Inferior parietal cortex (tissue), 1 donor: ENCODE measurements at regions not wholly inside any gene's neighbourhood (a gene's known extent, or its start where the extent isn't known, plus 50 kb on each side); places are given as distances from the start of the nearest gene placed in this dataset.
A peak's percentile ranks its signal among the peaks of the same experiment; 100 is the strongest.
"Not testable (repeated sequence)": the region's sequence is repeated elsewhere in the genome, so short reads cannot be mapped to it uniquely, and the experiment has no call there.

Experiments
- DNase-seq: peaks from one replicate; pipeline ENCODE4 v3.0.0-alpha.2; 2016; ENCODE audit errors: extremely low spot score

DNA sequence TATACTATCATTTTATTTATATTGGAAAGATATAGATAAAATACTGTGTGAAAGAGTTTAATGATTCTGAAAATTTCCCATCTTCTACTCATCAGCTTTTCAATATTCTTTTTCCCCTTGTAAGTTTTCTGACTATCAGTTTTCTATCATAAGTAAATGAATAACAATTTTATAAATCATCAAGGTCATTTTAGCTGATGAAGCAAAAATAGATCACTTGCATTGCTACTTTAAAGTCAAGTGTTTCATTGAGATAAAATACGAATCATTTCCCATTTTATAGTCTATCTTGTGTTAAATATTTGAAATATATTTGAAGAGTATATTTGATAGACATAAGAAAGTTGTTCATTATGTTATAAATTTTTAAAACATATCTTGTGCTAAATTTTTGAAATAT lies 811.0 kb upstream of the GALNTL6 start:
- no peak for DNase-seq

DNA sequence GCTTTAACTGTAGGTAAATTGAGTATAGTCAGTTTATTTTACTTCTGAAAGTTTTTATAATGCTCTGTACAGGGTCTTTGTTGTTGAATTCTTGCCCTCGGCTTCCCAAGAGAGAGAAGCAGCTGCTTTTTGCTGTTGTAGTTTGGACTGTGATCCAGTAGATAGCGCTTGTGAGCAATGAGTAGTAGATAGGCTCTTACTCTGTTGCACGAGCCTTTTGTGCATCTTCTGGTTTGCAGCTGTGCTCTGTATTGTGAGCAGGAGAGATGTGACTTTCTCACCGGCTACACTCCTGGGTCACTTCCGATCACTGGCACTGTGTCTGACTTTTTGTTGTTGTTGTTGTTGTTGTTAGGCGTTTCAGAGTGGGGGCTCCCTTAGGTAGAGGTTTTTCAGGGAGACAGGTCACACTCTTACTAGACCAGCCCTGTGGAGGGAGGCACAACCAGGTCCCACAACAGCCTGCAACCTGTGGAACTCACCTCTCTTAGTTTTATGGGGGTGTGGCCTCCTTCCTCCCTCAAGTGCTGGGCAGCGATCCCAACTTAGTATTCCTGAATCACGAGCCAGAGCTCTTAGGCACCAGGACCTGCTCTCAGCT lies 822.1 kb upstream of the GALNTL6 start:
- DNase-seq = no peak

DNA sequence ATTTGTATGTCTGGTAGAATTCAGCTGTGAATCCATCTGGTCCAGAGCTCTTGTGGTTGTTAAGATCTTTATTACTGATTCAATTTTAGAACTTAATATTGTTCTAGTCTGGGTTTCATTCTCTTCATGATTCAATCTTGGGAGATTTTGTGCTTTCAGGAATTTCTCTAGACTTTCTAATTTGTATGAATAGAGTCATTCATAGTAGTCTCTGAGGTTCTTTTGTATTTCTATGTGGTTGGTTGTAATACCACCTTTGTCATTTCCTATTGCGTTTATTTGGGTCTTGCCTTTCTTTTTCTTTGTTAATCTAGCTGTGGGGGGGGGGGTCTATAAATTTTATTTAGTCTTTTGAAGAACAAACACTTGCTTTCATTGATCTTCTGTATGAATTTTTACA lies 824.8 kb upstream of the GALNTL6 start:
- no peak for DNase-seq

DNA sequence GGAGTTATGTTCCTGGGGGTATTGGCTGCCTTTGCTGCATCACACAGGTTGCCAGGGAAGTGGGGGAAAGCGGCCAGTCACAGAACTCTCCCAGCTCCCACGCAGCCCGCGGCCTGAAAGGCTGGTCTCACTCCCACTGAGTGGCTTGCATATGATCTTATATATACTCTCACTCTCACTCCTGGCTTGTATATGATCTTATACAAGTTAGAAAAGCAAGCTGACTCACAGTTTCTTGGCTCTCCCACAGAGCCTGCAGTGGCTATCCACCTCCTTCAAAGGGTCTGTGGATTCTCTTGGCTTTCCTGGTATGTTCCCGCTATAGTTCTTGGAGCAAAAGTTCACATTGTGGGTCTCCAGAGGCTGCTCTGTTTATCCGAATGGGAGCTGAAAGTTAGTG lies 833.5 kb upstream of the GALNTL6 start:
- DNase-seq = peak; percentile 7

GRCh38 chr4:170978990-170979389 lies 834.2 kb upstream of the GALNTL6 start:
- no peak for DNase-seq

DNA sequence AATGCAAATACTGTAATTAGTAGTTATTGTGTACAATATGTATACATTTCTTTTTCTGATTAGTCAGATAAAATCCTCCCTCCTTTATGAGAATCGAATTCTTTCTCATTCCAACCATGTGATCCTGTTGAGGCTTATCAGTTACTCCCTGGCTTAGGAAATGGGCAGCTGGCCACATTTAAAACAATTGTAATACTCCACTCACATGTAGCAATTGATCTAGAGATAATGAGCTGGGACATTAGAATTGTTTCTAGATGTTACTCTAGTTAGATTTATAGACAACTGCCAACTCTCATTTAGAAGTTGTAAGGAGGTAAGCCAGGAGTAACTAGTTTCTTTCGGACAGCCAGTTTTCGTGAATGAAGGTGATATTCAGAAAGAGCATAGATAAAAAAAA lies 859.3 kb upstream of the AADAT start:
- DNase-seq = no peak

GRCh38 chr4:170940043-170940724 lies 850.4 kb upstream of the AADAT start:
- no peak for DNase-seq

GRCh38 chr4:170938588-170938987 lies 848.8 kb upstream of the AADAT start:
- DNase-seq = no peak

DNA sequence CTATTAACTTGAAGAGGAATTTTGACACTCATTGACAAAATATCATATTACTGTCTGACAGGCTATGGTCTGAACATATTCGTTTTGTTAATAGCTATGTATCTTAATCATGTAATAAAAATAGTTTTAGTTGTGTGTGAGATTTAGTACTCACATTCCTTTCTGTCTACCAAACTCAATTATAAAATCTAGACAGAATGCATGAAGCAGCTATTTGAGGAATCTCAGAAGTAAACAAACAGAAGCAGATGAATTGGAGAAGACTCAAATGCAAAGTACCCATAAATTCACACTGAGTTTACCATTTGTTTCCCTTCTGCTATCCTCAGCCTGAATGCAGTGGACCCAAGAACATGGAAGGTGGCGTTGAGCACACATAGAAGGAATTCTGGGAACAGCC lies 841.6 kb upstream of the AADAT start:
- DNase-seq = no peak

DNA sequence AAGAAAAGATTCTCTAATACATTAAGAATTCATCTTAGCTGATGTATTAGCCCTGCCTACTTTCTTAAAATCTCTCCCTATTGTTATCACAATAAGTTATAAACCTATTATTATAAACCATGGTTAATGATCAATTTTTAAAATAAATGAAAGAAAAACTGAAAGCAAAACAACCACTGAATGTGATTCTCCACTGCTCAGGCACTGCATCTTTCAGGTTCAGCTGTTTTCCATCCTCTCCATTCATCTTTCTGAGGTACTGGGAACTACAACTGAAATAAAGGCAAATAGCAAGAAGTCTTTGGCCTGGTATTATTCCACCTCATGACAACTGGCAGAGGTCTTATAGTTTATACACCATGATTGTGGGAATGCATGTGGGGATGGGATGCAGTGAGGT lies 798.9 kb upstream of the AADAT start:
- no peak for DNase-seq

- no peak for DNase-seq
These were observed 797.6 kb upstream of the AADAT start for GRCh38 chr4:170887396-170887795.

GRCh38 chr4:170884969-170885570 lies 795.3 kb upstream of the AADAT start:
- DNase-seq = no peak

DNA sequence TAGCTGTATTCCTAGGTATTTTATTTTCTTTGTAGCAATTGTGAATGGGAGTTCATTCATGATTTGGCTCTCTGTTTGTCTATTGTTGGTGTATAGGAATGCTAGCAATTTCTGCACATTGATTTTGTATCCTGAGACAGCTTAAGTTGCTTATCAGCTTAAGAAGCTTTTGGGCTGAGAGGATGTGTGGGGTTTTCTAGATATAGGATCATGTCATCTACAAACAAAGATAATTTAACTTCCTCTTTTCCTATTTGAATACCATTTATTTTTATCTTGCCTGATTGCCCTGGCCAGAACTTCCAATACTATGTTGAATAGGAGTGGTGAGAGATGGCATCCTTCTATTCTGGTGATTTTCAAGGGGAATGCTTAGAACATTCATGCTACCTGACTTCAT lies 791.9 kb upstream of the AADAT start:
- DNase-seq = not testable (repeated sequence)

- DNase-seq = no peak
These were observed 786.1 kb upstream of the AADAT start for GRCh38 chr4:170875868-170876267.

GRCh38 chr4:170872794-170873193 lies 783.0 kb upstream of the AADAT start:
- DNase-seq = no peak

DNA sequence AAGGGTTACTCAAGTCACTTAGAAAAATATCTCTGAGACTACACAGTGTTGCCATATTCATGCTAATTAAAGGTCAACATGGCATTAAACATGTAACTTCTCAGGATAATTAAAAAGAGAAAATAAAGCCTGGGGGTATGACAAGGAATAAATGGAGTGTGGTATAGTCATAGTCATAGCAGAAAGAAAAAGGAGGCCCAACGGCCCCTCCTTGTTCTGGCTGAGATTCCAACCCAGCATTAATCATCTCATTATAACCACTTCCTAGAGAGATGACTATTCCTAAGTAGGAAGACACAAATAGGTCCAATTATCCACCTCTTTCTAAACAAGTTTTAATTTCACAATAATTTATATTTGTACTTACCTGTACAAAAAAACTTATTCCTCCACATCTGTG lies 778.4 kb upstream of the AADAT start:
- DNase-seq = no peak

GRCh38 chr4:170854097-170854496 lies 764.3 kb upstream of the AADAT start:
- DNase-seq = no peak

DNA sequence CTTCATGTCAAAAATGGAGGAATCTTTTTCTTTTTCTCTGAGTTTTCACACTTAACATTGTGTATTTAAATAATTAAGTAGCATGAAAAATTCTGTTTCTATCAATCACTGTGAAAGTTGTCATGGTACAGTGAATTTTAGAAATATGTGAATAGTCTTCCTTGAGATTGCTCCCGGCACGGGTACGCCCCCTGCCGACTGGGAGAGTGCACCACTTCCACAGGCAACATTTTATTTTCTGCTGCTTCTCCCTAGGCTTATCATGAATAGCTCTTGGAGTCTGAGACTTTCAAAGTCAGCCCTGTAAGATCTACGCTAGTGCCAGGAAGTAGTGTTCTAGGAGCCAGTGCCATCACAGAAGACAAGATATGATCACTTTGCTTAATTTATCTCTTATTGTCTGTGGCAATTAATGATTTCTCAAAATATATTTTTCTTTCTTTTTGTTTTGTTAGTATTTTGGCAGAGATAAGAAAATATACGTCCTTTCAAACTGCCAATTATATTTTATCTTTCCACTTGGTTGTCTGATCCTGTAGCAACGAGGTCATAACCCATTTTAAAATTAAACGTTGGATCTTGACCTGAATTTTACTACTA lies 763.8 kb upstream of the AADAT start:
- DNase-seq = peak; percentile 25

DNA sequence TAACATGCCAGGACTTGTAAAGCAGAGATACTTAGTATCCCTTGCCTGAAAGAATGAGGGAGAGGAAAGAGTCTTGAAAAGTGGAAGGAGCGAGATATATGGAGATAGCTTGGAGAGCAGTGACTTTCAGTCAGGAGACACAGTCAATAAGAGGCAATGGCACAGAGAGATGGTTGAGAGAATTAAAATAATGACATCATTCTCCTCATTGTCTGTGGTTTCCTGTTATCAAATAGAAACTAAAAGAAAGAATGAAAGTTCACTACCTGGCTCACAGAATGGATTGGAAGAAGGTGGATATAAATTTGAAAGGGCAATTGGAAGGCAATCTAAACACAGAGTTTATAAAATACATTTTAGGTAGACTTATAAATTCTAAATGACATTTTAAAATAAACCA lies 760.2 kb upstream of the AADAT start:
- DNase-seq = no peak

DNA sequence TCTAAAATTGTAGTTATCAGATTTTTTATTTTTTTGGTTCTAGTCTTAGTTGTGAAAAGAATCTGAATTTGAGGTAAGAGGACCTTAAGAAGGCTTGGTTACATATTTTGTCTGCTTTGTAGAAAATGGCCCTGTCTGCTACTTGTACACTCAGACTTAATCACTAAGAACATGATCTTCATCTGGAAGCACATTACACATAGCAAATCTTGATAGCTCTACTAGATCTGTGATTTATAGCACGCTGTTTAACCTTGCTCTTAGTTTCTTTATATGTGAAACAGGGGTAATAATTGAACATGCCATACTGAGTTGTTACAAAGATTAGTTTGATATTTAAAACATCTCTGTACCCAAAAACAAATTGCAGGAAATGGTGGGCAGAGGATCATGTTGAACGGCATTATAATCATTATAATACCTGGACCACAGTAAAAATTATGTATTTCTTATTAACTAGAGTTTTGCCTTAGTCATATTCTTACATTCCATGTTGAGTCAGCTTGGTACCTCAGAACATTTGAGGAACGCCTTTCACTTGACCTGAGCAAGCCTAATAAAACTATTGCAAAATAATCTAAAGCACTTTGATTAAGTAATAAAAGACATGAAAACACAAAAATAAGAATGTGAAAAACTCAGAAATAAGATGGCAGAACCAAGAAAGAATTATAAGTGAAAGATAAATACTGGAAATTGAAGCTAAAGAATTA lies 738.0 kb upstream of the AADAT start:
- DNase-seq = no peak

- no peak for DNase-seq
These were observed 729.0 kb upstream of the AADAT start for GRCh38 chr4:170818786-170819185.

DNA sequence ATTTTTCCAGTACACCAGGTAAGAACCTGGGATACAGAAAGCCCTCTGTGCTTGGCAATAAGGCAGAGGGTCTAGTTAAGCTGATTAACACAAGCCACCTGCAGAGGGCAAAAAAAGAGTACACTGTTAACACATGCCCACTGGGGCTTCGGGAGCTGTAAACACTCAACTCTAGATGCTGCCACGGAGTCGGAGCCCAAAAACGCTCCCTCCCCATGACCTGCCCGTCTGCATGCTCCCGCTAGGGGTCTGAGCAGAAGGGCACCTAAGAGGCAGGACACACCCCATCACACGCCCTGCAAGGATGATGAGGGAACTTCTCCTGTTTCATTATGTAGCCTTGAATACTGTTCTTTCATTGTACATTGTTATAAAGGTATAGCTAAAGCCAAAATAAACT lies 715.6 kb upstream of the AADAT start:
- DNase-seq = no peak
